ENCODE measurements at regions not wholly inside any gene's neighbourhood (a gene's known extent, or its start where the extent isn't known, plus 50 kb on each side); places are given as distances from the start of the nearest gene placed in this dataset.
"Not testable (repeated sequence)": the region's sequence is repeated elsewhere in the genome, so short reads cannot be mapped to it uniquely, and the experiment has no call there.

DNA sequence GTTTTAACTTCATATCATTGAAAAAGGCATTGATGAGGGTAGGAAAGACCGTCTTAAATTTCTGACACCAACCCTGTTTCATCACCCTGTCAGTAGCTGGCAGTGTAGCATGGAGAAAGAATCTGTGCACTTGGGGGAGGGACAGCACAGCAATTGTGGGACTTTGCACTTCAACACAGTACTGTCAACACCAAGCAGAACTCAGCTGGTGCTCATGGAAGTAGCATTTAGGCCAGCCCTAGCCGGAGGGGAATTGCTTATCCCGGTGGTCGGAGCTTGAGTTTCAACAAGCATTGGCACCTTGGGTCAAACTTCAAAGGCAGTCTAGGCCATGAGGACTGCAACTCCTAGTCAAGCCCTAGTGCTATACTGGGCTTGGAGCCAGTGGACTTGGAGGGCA lies 285.8 kb upstream of the TGIF2LX start:
- TF ChIP-seq, protein P1, sequence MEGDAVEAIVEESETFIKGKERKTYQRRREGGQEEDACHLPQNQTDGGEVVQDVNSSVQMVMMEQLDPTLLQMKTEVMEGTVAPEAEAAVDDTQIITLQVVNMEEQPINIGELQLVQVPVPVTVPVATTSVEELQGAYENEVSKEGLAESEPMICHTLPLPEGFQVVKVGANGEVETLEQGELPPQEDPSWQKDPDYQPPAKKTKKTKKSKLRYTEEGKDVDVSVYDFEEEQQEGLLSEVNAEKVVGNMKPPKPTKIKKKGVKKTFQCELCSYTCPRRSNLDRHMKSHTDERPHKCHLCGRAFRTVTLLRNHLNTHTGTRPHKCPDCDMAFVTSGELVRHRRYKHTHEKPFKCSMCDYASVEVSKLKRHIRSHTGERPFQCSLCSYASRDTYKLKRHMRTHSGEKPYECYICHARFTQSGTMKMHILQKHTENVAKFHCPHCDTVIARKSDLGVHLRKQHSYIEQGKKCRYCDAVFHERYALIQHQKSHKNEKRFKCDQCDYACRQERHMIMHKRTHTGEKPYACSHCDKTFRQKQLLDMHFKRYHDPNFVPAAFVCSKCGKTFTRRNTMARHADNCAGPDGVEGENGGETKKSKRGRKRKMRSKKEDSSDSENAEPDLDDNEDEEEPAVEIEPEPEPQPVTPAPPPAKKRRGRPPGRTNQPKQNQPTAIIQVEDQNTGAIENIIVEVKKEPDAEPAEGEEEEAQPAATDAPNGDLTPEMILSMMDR (IDR thresholded peaks at IDR 0.05 in 8 of 11, conservative IDR thresholded peaks at IDR 0.05 in 3 of 11) = not testable (repeated sequence)
- TF ChIP-seq POLR2AphosphoS5, POLR2A (IDR thresholded peaks at IDR 0.05): not testable (repeated sequence)

Data from spleen (tissue), 7 donors.